ENCODE measurements at regions not wholly inside any gene's neighbourhood (a gene's known extent, or its start where the extent isn't known, plus 50 kb on each side); places are given as distances from the start of the nearest gene placed in this dataset.

GRCh38 chrX:43446752-43447151, 209.3 kb upstream of the MAOA start:
- CTCF ChIA-PET = no interaction called here
- no peak overlapping the region for H3K4me2 ChIP-seq (replicated peaks; ENCODE audit: low read depth, low read length, poor library complexity, severe bottlenecking)
- H3K79me2 ChIP-seq (ENCODE audit: control insufficient read depth, insufficient read depth, low read length) = no peaks in the 10 kb centered on the region
- Mint-ChIP-seq H3K4me3 (no peak overlapping the region), H3K27ac (no peak overlapping the region), H3K9me3 (ENCODE audit: insufficient read depth) (peaks cover 6% of the 10 kb centered on the region), H3K27me3 (no peaks in the 10 kb centered on the region), H3K4me1 (no peaks in the 10 kb centered on the region)
- H3K27me3 ChIP-seq (replicated peaks in 1 of 4; ENCODE audit: control extremely low read depth in 1 of 4, control insufficient read depth in 3 of 4, insufficient read depth in 4 of 4, low read length in 3 of 4) = no peaks in the 10 kb centered on the region
- WGBS (ENCODE audit: insufficient coverage) = 80% methylated on average over 1 of the region's 2 CpGs
- no peak overlapping the region for H2AFZ ChIP-seq (ENCODE audit: insufficient read depth, low read depth, low read length, poor library complexity, severe bottlenecking)
- intact Hi-C loops (cut with micrococcal nuclease) = no loop called here
- H3K4me1 ChIP-seq (ENCODE audit: control insufficient read depth in 2 of 2, insufficient read depth in 2 of 2, low read length in 2 of 2) = no peaks in the 10 kb centered on the region
- POLR2A ChIA-PET = no interaction called here
- H3K9me3 ChIP-seq (ENCODE audit: control extremely low read depth in 1 of 3, control insufficient read depth in 2 of 3, insufficient read depth in 1 of 3, low read length in 2 of 3) = peaks cover 4% of the 10 kb centered on the region in 3 donors
- no peak for DNase-seq
- no peak overlapping the region for H3K9ac ChIP-seq (ENCODE audit: low read length)
- no peak for TF ChIP-seq CTCF (IDR thresholded peaks at IDR 0.05)
- no peak for TF ChIP-seq EZH2 (IDR thresholded peaks at IDR 0.05; ENCODE audit: borderline replicate concordance, insufficient read depth, low read depth, low read length, poor library complexity, severe bottlenecking)
- H3K27ac ChIP-seq (ENCODE audit: low read length in 2 of 2) = no peak overlapping the region
- H3K36me3 ChIP-seq (replicated peaks in 1 of 2; ENCODE audit: control extremely low read depth in 1 of 2, control insufficient read depth in 1 of 2, extremely low read depth in 1 of 2, insufficient read depth in 2 of 2, low read length in 1 of 2) = no peaks in the 10 kb centered on the region
- no peaks in the 10 kb centered on the region for H4K20me1 ChIP-seq (ENCODE audit: control insufficient read depth, insufficient read depth, low read length, poor library complexity, severe bottlenecking)
- no peak for ATAC-seq (ENCODE audit: low read depth)
- H3K4me3 ChIP-seq (ENCODE audit: control extremely low read depth in 1 of 5, extremely low read depth in 1 of 5, insufficient read depth in 1 of 5, low read depth in 2 of 5, low read length in 4 of 5) = no peak overlapping the region

GRCh38 chrX:43448688-43449087, 207.4 kb upstream of the MAOA start:
- peaks cover 9% of the 10 kb centered on the region for H3K9me3 Mint-ChIP-seq (ENCODE audit: insufficient read depth)
- 14% methylated on average over 1 of the region's 1 CpG for WGBS (ENCODE audit: insufficient coverage)
- intact Hi-C loops (cut with micrococcal nuclease) = no loop called here
- no peak overlapping the region for H3K9ac ChIP-seq (ENCODE audit: low read length)
- H3K4me2 ChIP-seq (replicated peaks; ENCODE audit: low read depth, low read length, poor library complexity, severe bottlenecking) = no peak overlapping the region
- no peaks in the 10 kb centered on the region for H3K4me1 ChIP-seq (ENCODE audit: control insufficient read depth in 2 of 2, insufficient read depth in 2 of 2, low read length in 2 of 2)
- ATAC-seq (ENCODE audit: low read depth) (no peak), DNase-seq (no peak)
- H3K79me2 ChIP-seq (ENCODE audit: control insufficient read depth, insufficient read depth, low read length) = no peaks in the 10 kb centered on the region
- POLR2A ChIA-PET = no interaction called here
- H3K4me3 ChIP-seq (ENCODE audit: control extremely low read depth in 1 of 5, extremely low read depth in 1 of 5, insufficient read depth in 1 of 5, low read depth in 2 of 5, low read length in 4 of 5) = no peak overlapping the region
- H3K27ac Mint-ChIP-seq = no peak overlapping the region
- CTCF ChIA-PET = no interaction called here
- no peak overlapping the region for H3K27ac ChIP-seq (ENCODE audit: low read length in 2 of 2)
- no peaks in the 10 kb centered on the region for H3K27me3 Mint-ChIP-seq
- H3K36me3 ChIP-seq (replicated peaks in 1 of 2; ENCODE audit: control extremely low read depth in 1 of 2, control insufficient read depth in 1 of 2, extremely low read depth in 1 of 2, insufficient read depth in 2 of 2, low read length in 1 of 2) = no peaks in the 10 kb centered on the region
- no peaks in the 10 kb centered on the region for H3K4me1 Mint-ChIP-seq
- H4K20me1 ChIP-seq (ENCODE audit: control insufficient read depth, insufficient read depth, low read length, poor library complexity, severe bottlenecking) = no peaks in the 10 kb centered on the region
- TF ChIP-seq EZH2 (IDR thresholded peaks at IDR 0.05; ENCODE audit: borderline replicate concordance, insufficient read depth, low read depth, low read length, poor library complexity, severe bottlenecking) = no peak
- TF ChIP-seq CTCF (IDR thresholded peaks at IDR 0.05) = no peak
- no peaks in the 10 kb centered on the region for H3K27me3 ChIP-seq (replicated peaks in 1 of 4; ENCODE audit: control extremely low read depth in 1 of 4, control insufficient read depth in 3 of 4, insufficient read depth in 4 of 4, low read length in 3 of 4)
- no peak overlapping the region for H2AFZ ChIP-seq (ENCODE audit: insufficient read depth, low read depth, low read length, poor library complexity, severe bottlenecking)
- peaks cover 4 to 17% (median 17%) of the 10 kb centered on the region in 3 donors for H3K9me3 ChIP-seq (ENCODE audit: control extremely low read depth in 1 of 3, control insufficient read depth in 2 of 3, insufficient read depth in 1 of 3, low read length in 2 of 3)
- H3K4me3 Mint-ChIP-seq = no peak overlapping the region

Data from B cell (primary cell).